UCSD-AML1 (cell line): ENCODE measurements at regions not wholly inside any gene's neighbourhood (a gene's known extent, or its start where the extent isn't known, plus 50 kb on each side); places are given as distances from the start of the nearest gene placed in this dataset.
"Not testable (repeated sequence)": the region's sequence is repeated elsewhere in the genome, so short reads cannot be mapped to it uniquely, and the experiment has no call there.

Experiments used
- DNase-seq: peaks from one replicate; lab custom pipeline; 2025; ENCODE audit not compliant: unreplicated experiment; lab: John Stamatoyannopoulos, UW

DNA sequence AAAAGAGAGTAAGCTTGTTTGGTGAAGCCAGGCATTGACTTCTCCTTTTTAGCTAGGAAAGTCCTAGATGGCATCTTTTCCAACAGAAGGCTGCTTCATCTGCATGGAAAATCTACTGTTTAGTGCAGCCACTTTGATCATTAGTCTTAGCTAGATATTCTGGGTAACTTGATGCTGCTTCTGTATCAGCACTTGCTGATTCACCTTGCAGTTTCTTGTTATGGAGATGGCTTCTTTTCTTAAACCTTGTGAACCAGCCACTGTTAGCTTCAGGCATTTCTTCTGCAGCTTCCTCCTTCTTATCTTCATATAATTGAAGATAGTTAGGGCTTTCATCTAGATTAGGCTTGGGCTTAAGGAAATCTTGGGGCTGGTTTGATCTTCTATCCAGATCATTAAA, 639.7 kb downstream of the TDRD15 start:
- DNase-seq, result no peak

DNA sequence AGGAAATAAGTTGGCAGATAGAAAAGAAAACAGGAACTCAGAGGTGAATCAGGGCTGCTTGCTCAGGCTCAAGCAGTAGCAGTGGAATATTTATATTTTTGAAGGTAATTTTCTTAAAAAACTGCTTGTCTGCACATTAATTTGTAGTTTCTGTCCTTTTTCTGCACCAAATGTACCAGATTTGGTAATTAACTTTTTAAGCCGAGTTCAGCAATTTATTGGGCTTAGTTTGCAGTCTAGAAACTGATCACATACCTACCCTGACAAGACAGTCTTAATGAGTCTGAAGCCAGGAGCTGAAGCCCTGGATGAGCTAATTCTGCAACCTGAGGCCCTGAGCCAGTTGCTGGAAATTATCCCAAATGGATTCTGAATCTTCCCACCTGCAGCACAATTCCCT, 647.0 kb downstream of the TDRD15 start:
- DNase-seq, result no peak

DNA sequence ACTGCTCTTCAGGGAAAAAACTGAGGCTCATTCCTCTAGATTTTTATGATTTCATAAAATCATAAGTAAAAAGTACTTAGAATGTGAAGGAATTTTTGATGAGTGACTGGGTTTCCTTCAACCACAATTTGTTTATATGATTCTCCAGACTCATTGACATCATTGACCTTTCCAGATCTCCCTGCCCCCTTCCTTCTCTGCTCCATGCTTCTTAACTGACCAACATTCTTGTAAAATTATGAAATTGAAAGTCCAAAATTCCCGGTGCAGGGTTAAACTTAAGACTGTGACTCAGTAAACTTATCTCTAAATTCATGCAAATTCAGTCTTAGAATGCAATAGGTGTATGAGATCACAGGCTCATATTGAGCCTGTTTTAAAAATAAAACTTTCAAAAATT, 648.9 kb downstream of the TDRD15 start:
- no peak for DNase-seq

DNA sequence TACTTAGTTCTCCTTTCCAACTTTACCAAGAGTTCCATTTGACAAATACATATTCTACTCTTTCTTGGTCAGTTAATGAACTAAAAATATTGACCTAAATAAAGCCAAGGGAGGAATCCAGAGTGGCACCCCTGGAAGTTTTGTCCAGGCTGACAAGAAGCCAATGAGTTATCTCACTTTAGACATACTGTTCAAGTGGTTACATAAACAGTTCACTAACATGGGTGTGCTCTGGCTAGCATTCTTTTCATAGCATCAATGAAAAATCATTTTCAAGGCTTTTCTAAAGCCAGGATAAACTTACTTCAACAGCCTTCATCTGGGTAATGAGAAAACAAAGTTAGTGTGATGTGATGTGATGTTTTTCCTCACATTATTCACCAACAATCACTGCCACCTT, 649.4 kb downstream of the TDRD15 start:
- DNase-seq, result no peak

DNA sequence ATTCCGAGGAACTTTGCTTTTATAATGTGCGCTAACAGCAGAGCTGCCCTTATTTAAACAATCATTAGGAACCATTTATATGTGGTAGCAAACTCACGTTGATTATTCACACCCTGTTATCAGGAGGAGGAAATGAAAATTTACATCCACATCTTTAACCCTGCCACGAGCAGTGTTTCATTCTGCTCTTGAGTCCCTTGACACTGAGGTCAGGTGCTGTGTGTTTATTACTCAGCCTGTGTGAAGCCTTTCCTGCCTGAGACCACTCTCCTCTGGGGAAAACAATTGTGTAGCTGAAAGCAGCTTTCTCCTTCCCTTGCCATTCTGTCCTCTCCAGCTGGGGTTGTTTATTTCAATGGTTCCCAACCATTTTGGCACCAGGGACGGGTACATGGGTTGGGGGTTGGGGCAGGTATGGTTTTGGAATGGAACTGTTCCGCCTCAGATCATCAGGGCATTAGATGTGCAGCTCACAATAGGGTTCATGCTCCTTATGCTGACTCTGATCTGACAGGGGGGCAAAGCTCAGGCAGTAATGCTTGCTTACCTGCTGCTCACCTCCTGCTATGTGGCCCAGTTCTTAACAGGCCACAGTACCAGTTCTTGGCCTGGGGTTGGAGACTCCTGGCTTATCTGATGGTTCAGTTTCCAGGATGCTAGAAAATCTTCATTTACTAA, 651.1 kb downstream of the TDRD15 start:
- no peak for DNase-seq

DNA sequence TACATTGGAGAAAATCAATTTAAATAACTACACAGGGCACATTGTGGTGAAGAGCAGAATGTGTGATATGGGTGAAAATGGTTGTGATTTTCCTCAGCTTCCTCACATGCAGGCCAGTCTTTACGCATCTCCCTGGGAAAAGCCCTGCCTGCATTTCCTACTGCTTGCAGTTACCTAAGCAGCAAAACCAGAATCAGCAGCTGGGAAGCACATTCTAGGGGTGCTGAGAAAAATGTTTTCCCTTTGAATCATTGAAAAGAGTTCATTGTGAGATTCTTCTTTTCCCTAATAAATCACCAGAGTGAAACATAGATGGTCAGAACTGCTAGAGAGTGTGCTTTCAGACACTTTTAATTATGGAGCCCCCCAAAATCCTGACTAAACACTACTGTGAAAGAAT, 656.0 kb downstream of the TDRD15 start:
- DNase-seq, result no peak

DNA sequence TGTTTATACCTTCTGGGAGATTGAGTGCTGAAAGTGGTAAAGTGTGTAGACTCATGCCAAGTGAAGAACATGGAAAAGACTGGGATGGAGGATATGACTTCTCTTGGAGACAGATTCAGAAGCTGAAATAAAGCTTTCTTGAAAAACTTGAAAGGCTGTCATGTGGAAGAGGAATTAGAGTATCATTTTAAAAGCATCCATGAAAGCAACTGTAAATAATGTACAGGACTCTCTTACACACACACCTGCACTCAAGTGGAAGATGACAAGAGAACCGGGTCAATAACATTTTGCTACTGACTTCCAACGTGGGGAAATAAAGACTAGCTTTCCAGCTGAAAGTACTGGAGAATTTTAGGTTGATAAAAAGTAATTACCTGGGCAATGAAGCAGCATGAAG, 658.2 kb downstream of the TDRD15 start:
- DNase-seq, result no peak

DNA sequence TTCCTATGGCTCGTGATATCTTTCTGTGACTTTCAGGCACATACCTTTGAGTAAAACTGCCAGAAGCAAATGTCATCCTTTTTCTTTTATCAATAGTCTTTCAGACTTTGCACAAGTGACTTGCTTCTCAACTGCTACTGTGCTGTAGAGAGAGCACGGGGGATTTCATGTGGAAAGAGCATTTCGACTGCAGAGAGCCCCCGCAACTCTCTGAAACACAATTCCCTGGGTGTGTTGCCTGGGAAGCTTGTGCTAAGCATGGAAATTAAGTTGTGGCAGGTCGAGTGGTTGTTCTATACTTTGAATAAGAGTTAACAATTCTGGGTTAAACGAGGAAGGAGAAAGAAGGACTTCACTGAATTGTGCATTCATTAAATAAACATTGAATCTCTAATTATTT, 659.1 kb downstream of the TDRD15 start:
- DNase-seq, result no peak

DNA sequence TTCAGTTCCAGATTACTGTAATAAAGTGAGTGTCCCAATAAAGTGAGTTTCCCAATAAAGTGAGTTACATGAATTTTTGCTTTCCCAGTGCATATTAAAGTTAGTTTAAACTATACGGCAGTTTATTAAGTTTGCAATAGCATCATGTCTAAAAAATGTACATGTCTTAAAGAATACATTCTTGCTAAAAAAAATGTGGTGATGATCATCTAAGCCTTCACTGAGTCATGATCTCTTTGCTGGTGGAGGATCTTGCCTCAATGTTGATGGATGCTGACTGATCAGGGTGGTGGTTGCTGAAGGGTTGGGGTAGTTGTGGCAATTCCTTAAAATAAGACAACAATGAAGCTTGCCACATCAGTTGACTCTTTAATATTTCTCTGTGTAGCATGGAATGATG, 664.2 kb downstream of the TDRD15 start:
- DNase-seq, result no peak

DNA sequence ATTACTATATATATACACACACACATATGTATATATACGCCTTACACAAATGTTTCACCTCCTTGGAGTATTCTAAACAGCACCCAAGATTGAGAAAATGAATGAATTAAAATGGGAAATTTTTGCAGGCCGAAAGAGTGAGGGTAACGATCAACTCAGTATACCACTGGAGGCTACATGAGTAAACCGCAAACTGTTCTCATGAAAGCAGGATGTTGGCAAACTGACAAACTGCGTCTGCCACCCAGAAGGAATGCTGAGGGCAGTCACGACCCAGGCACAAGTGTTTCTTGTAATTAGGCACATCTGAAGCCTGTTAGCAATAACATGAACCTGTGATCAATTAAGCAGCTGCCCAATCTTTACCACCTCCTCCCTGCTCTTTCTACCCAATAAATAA, 666.5 kb downstream of the TDRD15 start:
- DNase-seq, result not testable (repeated sequence)

DNA sequence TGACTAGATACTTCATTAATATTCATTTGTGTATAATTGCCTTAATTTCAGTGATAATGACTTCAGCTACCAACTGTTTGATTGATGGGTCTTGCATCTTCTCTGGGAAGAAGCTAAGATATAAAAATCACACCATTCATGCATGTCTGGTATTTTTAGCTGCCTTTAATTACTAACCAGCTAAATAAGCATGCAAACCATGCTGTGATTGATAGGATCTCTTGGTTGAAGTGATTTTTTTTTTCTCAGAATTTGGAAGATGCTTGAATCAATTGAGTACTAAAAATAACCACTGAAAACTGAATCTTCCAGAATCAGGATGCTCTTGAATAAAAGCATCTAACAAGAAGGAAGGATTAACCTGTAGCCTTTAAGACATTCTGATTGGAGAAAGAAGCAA, 668.8 kb downstream of the TDRD15 start:
- no peak for DNase-seq

DNA sequence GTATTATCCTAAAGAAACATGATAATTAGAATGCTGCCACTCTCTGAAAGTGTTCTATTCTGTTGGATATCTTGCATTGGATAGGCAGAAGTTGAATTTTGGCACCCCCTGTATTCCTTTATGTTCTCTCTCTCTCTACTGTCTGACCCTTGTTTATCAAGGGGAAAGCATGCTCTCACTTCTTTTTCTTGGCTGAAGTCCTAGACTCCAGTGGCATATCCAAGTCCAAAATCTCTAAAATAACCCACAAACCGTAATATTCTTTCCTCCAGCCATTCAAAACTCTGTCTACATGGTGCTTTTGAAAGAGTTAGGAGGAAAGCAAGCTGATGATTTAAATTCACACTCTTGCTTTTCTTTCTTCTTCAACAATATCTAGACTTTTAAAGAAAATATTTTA, 669.7 kb downstream of the TDRD15 start:
- no peak for DNase-seq

DNA sequence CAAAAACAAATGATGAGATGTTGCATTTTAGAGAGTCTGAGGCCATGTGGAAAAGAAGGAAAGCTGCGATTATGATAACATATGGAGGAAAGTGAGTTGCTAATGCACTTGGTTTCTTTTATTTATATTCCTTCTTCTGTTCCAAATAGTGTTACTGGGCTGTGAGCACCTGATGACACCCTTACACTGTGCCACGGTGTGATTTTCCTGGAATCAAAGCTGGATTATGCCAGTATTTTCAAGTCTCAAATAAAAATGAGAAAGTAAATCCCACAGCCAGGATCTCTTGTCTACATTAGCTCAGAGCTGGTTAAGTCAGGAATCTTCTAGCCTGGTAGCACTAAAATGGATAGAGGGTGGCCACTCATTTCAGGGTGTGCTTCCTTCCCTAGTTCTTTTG, 670.8 kb downstream of the TDRD15 start:
- DNase-seq, result no peak

DNA sequence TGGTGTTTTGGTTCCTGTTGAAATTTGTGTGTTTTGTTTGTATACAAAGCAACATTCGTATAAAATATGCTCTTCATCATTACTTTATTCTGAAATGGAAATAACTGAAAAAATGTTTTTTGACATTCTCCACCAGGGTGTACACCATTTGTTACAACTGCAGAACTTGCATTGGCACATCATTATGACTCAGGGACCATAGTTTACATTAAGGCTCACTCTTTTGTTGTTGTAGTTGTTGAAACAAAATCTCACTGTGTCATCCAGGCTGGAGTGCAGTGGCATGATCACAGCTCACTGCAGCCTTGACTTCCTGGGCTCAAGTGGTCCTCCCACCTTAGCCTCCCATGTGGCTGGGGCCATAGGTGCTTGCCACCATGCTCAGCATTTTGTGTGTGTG, 676.6 kb downstream of the TDRD15 start:
- no peak for DNase-seq

DNA sequence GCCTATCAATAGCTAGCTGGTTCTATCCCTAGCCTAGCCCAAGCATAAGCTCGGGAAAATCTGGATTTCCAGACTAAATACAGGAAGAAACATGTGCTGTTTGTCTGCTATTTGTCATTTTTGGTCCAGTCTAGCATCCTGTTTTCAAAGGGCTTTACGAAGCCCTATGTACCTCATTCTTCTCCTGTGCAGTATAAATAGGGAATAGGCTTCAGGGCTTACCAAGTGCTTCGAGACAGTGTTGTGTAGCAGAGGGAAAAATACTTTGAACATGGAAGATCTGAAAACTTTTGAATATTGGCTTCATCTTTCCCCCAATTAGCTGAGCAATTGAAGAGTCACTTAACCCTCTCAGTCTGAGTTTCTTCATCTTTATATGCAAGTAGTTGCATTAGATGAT, 679.8 kb downstream of the TDRD15 start:
- no peak for DNase-seq

DNA sequence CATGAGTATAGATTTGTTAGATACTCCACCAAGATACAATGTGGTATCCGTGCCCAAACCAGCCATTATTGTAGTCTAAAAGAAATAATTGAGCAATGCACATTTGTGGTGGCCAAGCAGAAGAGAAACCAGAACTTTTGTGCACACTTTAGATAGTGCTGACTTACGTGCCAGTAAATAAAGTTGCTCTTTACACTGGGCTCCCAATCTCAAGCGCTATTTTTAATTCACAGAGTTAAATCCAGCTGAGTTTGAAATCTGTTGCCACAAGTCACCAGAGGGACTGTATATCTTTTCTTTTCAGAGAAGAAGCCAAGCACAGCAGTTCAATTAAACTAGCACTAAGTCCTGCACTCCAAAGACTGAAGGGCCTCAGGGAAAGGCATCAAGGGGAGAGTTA, 680.4 kb downstream of the TDRD15 start:
- DNase-seq, result no peak

DNA sequence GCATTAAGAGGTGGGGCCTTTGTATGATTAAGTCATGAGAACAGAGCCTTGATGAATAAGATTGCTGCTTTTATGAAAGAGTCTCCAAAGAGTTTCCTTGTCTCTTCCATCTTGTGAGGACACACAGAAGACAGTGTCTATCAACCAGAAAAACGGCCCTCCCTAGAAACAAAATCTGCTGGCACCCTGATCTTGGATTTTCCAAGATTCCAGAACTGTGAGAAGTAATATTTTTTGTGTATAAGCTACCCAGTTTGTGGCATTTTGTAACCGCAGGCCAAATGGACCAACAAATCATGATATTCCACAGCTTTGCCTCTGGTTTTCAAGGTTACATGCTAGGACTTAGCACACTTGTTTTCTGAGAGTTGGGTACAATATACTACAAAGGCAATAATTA, 687.8 kb downstream of the TDRD15 start:
- no peak for DNase-seq

DNA sequence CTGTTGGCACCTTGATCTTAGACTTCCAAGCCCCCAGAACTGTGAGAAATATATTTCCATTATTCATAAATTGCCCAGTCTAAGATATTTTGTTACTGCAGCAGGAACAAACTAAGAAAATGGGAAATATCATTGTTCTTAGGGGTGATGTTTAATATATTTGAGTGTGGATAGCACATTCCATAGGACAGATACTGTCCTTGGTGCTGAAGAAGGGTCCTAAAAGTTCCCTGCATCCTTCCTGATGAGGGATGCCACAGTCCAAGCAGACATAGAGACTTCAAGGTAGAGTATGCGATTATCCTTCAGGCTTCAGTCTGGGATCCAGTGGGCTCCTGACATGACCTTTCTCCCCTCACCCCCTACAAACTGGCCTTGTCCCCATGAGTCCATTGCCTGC, 689.0 kb downstream of the TDRD15 start:
- no peak for DNase-seq

DNA sequence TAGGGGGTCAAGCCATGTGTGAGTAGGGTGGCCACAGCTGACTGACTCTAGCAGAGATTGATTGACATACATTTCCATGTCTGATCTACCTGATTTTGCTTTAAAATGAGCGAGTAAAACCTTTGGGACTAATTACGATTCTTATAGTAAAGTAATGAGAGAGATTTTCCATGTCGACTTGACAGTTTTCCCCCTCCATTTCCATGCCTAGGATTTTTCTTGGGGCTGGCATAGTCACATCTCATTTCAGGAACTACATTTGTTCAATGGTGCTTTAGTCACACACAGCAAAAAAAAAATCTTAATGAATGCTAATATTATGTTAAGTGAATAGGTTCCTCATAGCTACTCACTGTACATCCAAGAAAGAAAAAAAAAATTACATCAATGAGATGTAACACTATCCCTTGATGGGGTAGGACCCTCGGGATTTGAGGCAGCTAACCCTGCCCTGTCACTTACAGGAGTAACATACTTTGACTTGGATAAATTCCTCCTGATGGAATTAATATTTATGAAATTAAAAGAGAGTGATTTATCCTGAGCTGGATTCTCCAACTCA, 690.9 kb downstream of the TDRD15 start:
- no peak for DNase-seq

DNA sequence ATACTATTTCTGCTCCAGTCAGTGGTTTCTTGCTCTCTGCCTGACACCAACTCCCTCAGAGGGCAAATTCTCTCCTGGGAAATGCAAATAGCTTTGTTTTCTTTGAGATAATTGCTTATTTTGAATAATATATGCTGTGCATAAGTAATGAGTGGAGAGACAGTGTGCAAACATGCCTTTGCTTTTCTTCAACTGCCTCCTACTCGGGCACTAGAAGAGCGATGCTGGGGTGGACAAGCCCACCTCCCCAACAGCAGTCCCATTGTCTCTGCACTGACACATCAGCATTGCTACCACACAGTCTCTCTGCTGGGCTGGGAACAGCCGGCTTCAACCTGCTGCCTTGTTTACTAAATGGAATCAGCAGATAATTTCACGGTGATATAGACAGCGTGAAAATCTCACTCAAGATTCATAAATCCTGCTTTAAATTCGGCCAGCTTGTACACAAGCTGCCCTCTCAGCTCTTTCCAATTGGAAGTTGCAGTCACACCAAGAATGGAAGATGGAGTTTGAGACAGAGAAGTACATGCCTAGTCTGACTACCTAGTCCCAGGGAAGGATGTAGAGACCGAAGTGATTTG, 694.5 kb downstream of the TDRD15 start:
- no peak for DNase-seq

DNA sequence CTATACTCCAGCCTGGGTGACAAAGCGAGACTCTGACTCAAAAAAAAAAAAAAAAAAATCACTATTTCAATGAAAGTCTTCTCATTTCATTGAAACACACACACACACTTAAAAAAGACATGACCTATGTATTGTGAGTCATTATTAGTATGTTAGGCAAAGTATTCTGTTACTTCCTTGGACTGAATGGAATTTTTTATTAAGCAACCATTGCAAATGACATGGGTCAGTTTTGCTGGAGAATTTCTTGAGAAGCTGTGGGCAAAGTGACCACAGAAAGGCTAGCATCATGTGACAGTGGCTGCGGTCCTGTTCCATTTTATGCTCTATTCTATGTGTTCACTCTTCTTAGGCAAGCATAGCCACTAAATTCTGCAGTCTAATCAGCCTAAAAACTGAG, 695.7 kb downstream of the TDRD15 start:
- no peak for DNase-seq

DNA sequence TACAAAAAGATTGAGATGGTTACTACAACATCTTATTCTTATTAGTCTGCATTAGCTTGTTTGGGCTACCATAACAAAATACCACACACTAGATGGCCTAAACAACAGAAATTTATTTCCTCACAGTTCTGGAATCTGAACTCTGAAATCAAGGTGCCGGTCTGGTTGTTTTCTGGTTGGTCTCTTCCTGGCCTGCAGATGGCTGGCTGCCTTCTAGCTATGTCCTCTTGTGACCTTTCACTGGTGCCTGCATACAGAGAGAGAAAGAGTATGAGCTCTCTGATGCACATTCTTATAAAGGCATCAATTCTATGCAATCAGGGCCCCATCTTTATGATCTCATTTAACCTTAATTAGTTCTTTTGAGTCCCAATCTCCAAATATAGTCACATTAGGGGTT, 696.5 kb downstream of the TDRD15 start:
- DNase-seq, result no peak

DNA sequence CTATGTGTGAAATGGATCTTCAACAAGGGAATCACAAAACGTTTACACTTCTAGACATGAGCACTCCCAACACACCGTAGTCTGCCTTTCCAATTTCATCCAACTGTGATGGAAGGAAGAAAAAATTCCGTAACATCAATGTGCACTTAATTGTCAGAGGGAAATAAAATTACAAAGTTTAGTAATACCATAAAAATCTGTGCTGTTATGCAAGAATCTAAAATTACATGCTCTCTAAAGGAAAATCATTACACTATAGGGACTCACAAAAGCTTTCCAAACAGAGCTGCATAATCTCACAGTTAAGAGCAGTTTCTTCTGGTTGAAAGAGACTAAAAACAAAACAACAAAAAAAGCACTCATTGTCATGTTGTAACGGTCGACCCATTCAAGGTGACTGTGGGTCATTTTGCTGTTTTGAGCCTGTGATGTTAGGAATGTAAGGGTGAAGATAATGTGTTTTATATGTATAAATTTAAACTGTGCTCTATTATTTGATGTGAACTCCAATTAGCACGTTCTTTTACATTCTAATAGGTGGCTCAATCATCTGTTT, 698.0 kb downstream of the TDRD15 start:
- no peak for DNase-seq
